ENCODE measurements at regions not wholly inside any gene's neighbourhood (a gene's known extent, or its start where the extent isn't known, plus 50 kb on each side); places are given as distances from the start of the nearest gene placed in this dataset.

- ChIA-PET CTCF (no interaction called here), POLR2A (no interaction called here)
- no peak overlapping the region for H3K4me3 ChIP-seq (ENCODE audit: control extremely low read depth in 1 of 5, extremely low read depth in 1 of 5, insufficient read depth in 1 of 5, low read depth in 2 of 5, low read length in 4 of 5)
- Mint-ChIP-seq H3K4me3 (no peak overlapping the region), H3K9me3 (ENCODE audit: insufficient read depth) (no peaks in the 10 kb centered on the region), H3K27me3 (peaks cover 14% of the 10 kb centered on the region), H3K27ac (no peak overlapping the region), H3K4me1 (no peaks in the 10 kb centered on the region)
- 79% methylated on average over 4 of the region's 5 CpGs for WGBS (ENCODE audit: insufficient coverage)
- no peaks in the 10 kb centered on the region for H3K79me2 ChIP-seq (ENCODE audit: control insufficient read depth, insufficient read depth, low read length)
- H3K27me3 ChIP-seq (replicated peaks in 1 of 4; ENCODE audit: control extremely low read depth in 1 of 4, control insufficient read depth in 3 of 4, insufficient read depth in 4 of 4, low read length in 3 of 4), result no peaks in the 10 kb centered on the region
- H3K36me3 ChIP-seq (replicated peaks in 1 of 2; ENCODE audit: control extremely low read depth in 1 of 2, control insufficient read depth in 1 of 2, extremely low read depth in 1 of 2, insufficient read depth in 2 of 2, low read length in 1 of 2), result no peaks in the 10 kb centered on the region
- no peak overlapping the region for H2AFZ ChIP-seq (ENCODE audit: insufficient read depth, low read depth, low read length, poor library complexity, severe bottlenecking)
- no peaks in the 10 kb centered on the region for H3K9me3 ChIP-seq (ENCODE audit: control extremely low read depth in 1 of 3, control insufficient read depth in 2 of 3, insufficient read depth in 1 of 3, low read length in 2 of 3)
- H3K27ac ChIP-seq (ENCODE audit: low read length in 2 of 2), result no peak overlapping the region
- H3K4me1 ChIP-seq (ENCODE audit: control insufficient read depth in 2 of 2, insufficient read depth in 2 of 2, low read length in 2 of 2), result no peaks in the 10 kb centered on the region
- H4K20me1 ChIP-seq (ENCODE audit: control insufficient read depth, insufficient read depth, low read length, poor library complexity, severe bottlenecking), result no peaks in the 10 kb centered on the region
- intact Hi-C loops (cut with micrococcal nuclease), result no loop called here
- TF ChIP-seq CTCF (IDR thresholded peaks at IDR 0.05), result no peak
- TF ChIP-seq EZH2 (IDR thresholded peaks at IDR 0.05; ENCODE audit: borderline replicate concordance, insufficient read depth, low read depth, low read length, poor library complexity, severe bottlenecking), result no peak
- no peak for DNase-seq
- H3K9ac ChIP-seq (ENCODE audit: low read length), result no peak overlapping the region
- ATAC-seq (ENCODE audit: low read depth), result no peak
- no peak overlapping the region for H3K4me2 ChIP-seq (replicated peaks; ENCODE audit: low read depth, low read length, poor library complexity, severe bottlenecking)
Measured at GRCh38 chr14:34051966-34052657, 101.2 kb upstream of the EGLN3 start.

DNA sequence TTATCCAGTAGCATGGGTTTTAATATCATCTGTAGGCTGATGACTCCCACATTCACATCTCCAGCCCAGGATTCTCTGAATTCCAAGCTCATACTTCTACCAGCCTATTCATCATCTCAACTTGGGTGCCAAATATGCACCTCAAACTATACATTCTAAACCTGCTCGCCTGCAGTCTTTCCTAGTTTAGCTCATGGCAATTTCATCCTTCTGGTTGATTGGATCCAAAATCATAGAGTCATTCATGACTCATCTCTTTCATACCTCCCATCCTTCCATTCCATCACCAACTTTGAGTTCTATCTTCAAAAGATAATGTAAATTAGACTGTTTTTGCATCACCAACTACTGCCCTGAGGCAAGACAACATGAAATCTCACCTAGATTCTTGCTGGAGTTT lies 99.7 kb upstream of the EGLN3 start:
- no peaks in the 10 kb centered on the region for H3K9me3 ChIP-seq (ENCODE audit: control extremely low read depth in 1 of 3, control insufficient read depth in 2 of 3, insufficient read depth in 1 of 3, low read length in 2 of 3)
- TF ChIP-seq EZH2 (IDR thresholded peaks at IDR 0.05; ENCODE audit: borderline replicate concordance, insufficient read depth, low read depth, low read length, poor library complexity, severe bottlenecking) (no peak), CTCF (IDR thresholded peaks at IDR 0.05) (no peak)
- Mint-ChIP-seq H3K9me3 (ENCODE audit: insufficient read depth) (no peaks in the 10 kb centered on the region), H3K4me1 (no peaks in the 10 kb centered on the region), H3K4me3 (no peak overlapping the region), H3K27ac (no peak overlapping the region), H3K27me3 (peaks cover 14% of the 10 kb centered on the region)
- no peak overlapping the region for H3K4me2 ChIP-seq (replicated peaks; ENCODE audit: low read depth, low read length, poor library complexity, severe bottlenecking)
- no peak overlapping the region for H3K9ac ChIP-seq (ENCODE audit: low read length)
- WGBS (ENCODE audit: insufficient coverage), result 100% methylated on average over 1 of the region's 1 CpG
- POLR2A ChIA-PET, result no interaction called here
- no peak overlapping the region for H3K27ac ChIP-seq (ENCODE audit: low read length in 2 of 2)
- no peak for DNase-seq
- CTCF ChIA-PET, result no interaction called here
- no peak overlapping the region for H2AFZ ChIP-seq (ENCODE audit: insufficient read depth, low read depth, low read length, poor library complexity, severe bottlenecking)
- ATAC-seq (ENCODE audit: low read depth), result no peak
- H4K20me1 ChIP-seq (ENCODE audit: control insufficient read depth, insufficient read depth, low read length, poor library complexity, severe bottlenecking), result no peaks in the 10 kb centered on the region
- H3K27me3 ChIP-seq (replicated peaks in 1 of 4; ENCODE audit: control extremely low read depth in 1 of 4, control insufficient read depth in 3 of 4, insufficient read depth in 4 of 4, low read length in 3 of 4), result no peaks in the 10 kb centered on the region
- intact Hi-C loops (cut with micrococcal nuclease), result no loop called here
- H3K4me1 ChIP-seq (ENCODE audit: control insufficient read depth in 2 of 2, insufficient read depth in 2 of 2, low read length in 2 of 2), result no peaks in the 10 kb centered on the region
- H3K79me2 ChIP-seq (ENCODE audit: control insufficient read depth, insufficient read depth, low read length), result no peaks in the 10 kb centered on the region
- no peaks in the 10 kb centered on the region for H3K36me3 ChIP-seq (replicated peaks in 1 of 2; ENCODE audit: control extremely low read depth in 1 of 2, control insufficient read depth in 1 of 2, extremely low read depth in 1 of 2, insufficient read depth in 2 of 2, low read length in 1 of 2)
- no peak overlapping the region for H3K4me3 ChIP-seq (ENCODE audit: control extremely low read depth in 1 of 5, extremely low read depth in 1 of 5, insufficient read depth in 1 of 5, low read depth in 2 of 5, low read length in 4 of 5)
